ENCODE measurements at regions not wholly inside any gene's neighbourhood (a gene's known extent, or its start where the extent isn't known, plus 50 kb on each side); places are given as distances from the start of the nearest gene placed in this dataset.
A peak's percentile ranks its signal among the peaks of the same experiment; 100 is the strongest.

- Histone ChIP-seq H3K36me3 (ENCODE audit: insufficient read depth, low read length) (no peaks in the 10 kb centered on the region), H3K9me3 (ENCODE audit: insufficient read depth, low read depth, low read length) (no peaks in the 10 kb centered on the region), H3K9me2 (replicated peaks; ENCODE audit: low read depth, low read length) (no peaks in the 10 kb centered on the region), H3K4me3 (ENCODE audit: low read length, poor library complexity, severe bottlenecking) (no peak overlapping the region), H4K20me1 (ENCODE audit: insufficient read depth, low read length, poor library complexity, severe bottlenecking) (no peaks in the 10 kb centered on the region), H3K79me2 (ENCODE audit: insufficient read depth, low read length) (no peaks in the 10 kb centered on the region), H3K4me2 (ENCODE audit: low read depth, low read length, poor library complexity, severe bottlenecking) (peak overlapping the region; percentile 14), H3F3A (ENCODE audit: low read depth) (no peaks in the 10 kb centered on the region), H3K9ac (ENCODE audit: low read depth, low read length, poor library complexity, severe bottlenecking) (no peak overlapping the region), H2AFZ (ENCODE audit: low read length) (no peak overlapping the region), H3K27me3 (ENCODE audit: insufficient read depth, low read length, poor library complexity, severe bottlenecking) (no peaks in the 10 kb centered on the region), H3K4me1 (ENCODE audit: insufficient read depth, low read length, poor library complexity, severe bottlenecking) (peaks cover 4% of the 10 kb centered on the region)
- TF ChIP-seq EZH2phosphoT487 (IDR thresholded peaks at IDR 0.05; ENCODE audit: borderline replicate concordance): no peak
- no peak for TF ChIP-seq CTCF (conservative IDR thresholded peaks at IDR 0.05; ENCODE audit: low read length)
These were observed 188.7 kb downstream of the KITLG start for GRCh38 chr12:88391556-88391955.

- H2AFZ ChIP-seq (ENCODE audit: low read length): no peak overlapping the region
These were observed 187.1 kb downstream of the KITLG start for GRCh38 chr12:88393017-88393767.

GRCh38 chr12:88398031-88398430 lies 182.2 kb downstream of the KITLG start:
- H3F3A ChIP-seq (ENCODE audit: low read depth): no peaks in the 10 kb centered on the region
- H3K79me2 ChIP-seq (ENCODE audit: insufficient read depth, low read length): no peaks in the 10 kb centered on the region
- TF ChIP-seq CTCF (conservative IDR thresholded peaks at IDR 0.05; ENCODE audit: low read length): no peak
- no peak for TF ChIP-seq EZH2phosphoT487 (IDR thresholded peaks at IDR 0.05; ENCODE audit: borderline replicate concordance)
- no peak overlapping the region for H3K4me2 ChIP-seq (ENCODE audit: low read depth, low read length, poor library complexity, severe bottlenecking)
- no peak overlapping the region for H3K9ac ChIP-seq (ENCODE audit: low read depth, low read length, poor library complexity, severe bottlenecking)
- H3K4me1 ChIP-seq (ENCODE audit: insufficient read depth, low read length, poor library complexity, severe bottlenecking): peaks cover 9% of the 10 kb centered on the region
- no peak overlapping the region for H2AFZ ChIP-seq (ENCODE audit: low read length)
- H3K4me3 ChIP-seq (ENCODE audit: low read length, poor library complexity, severe bottlenecking): no peak overlapping the region
- no peaks in the 10 kb centered on the region for H3K36me3 ChIP-seq (ENCODE audit: insufficient read depth, low read length)
- H3K9me2 ChIP-seq (replicated peaks; ENCODE audit: low read depth, low read length): no peaks in the 10 kb centered on the region
- H3K9me3 ChIP-seq (ENCODE audit: insufficient read depth, low read depth, low read length): no peaks in the 10 kb centered on the region
- H4K20me1 ChIP-seq (ENCODE audit: insufficient read depth, low read length, poor library complexity, severe bottlenecking): no peaks in the 10 kb centered on the region
- H3K27me3 ChIP-seq (ENCODE audit: insufficient read depth, low read length, poor library complexity, severe bottlenecking): no peaks in the 10 kb centered on the region

More at GRCh38 chr12:88393017-88393767, 187.1 kb downstream of the KITLG start:
- Histone ChIP-seq H3K4me2 (ENCODE audit: low read depth, low read length, poor library complexity, severe bottlenecking) (no peak overlapping the region), H3K9me3 (ENCODE audit: insufficient read depth, low read depth, low read length) (no peaks in the 10 kb centered on the region), H3F3A (ENCODE audit: low read depth) (no peaks in the 10 kb centered on the region), H3K9ac (ENCODE audit: low read depth, low read length, poor library complexity, severe bottlenecking) (no peak overlapping the region), H4K20me1 (ENCODE audit: insufficient read depth, low read length, poor library complexity, severe bottlenecking) (no peaks in the 10 kb centered on the region), H3K79me2 (ENCODE audit: insufficient read depth, low read length) (no peaks in the 10 kb centered on the region), H3K4me1 (ENCODE audit: insufficient read depth, low read length, poor library complexity, severe bottlenecking) (peaks cover 4% of the 10 kb centered on the region), H3K4me3 (ENCODE audit: low read length, poor library complexity, severe bottlenecking) (no peak overlapping the region), H3K27me3 (ENCODE audit: insufficient read depth, low read length, poor library complexity, severe bottlenecking) (no peaks in the 10 kb centered on the region), H3K9me2 (replicated peaks; ENCODE audit: low read depth, low read length) (no peaks in the 10 kb centered on the region), H3K36me3 (ENCODE audit: insufficient read depth, low read length) (no peaks in the 10 kb centered on the region)
- TF ChIP-seq EZH2phosphoT487 (IDR thresholded peaks at IDR 0.05; ENCODE audit: borderline replicate concordance) (no peak), CTCF (conservative IDR thresholded peaks at IDR 0.05; ENCODE audit: low read length) (peak; percentile 75)
